Stromal cell of bone marrow (primary cell): ENCODE measurements at regions not wholly inside any gene's neighbourhood (a gene's known extent, or its start where the extent isn't known, plus 50 kb on each side); places are given as distances from the start of the nearest gene placed in this dataset.
"Not testable (repeated sequence)": the region's sequence is repeated elsewhere in the genome, so short reads cannot be mapped to it uniquely, and the experiment has no call there.

Source experiments
- DNase-seq: peaks from one replicate; pipeline ENCODE4 v3.0.0-alpha.2; 2012; ENCODE audit warnings: low read depth

GRCh38 chr17:83203472-83204221, 124.2 kb downstream of the METRNL start:
- DNase-seq: no peak

- no peak for DNase-seq
These were observed 124.9 kb downstream of the METRNL start for GRCh38 chr17:83204230-83204725.

GRCh38 chr17:83204736-83205386, 125.5 kb downstream of the METRNL start:
- DNase-seq: not testable (repeated sequence)

GRCh38 chr17:83205387-83206035, 126.1 kb downstream of the METRNL start:
- not testable (repeated sequence) for DNase-seq

DNA sequence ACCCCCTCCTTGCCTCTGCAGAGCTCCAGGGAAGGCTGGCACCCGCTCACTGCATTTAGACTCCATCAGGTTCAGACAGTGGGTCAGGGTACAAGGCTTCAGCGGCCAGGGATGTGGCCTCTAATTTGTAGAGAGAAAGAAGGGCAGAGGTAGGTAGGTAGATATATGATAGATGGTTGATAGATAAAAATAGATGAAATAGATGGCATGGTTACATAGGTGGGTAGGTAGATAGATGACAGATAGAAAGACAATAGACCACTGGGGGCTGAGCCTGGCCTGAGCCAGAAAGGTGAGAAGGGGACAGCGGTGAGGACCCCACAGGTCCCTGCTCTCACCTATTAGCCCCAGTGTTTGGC, 126.6 kb downstream of the METRNL start:
- not testable (repeated sequence) for DNase-seq

DNA sequence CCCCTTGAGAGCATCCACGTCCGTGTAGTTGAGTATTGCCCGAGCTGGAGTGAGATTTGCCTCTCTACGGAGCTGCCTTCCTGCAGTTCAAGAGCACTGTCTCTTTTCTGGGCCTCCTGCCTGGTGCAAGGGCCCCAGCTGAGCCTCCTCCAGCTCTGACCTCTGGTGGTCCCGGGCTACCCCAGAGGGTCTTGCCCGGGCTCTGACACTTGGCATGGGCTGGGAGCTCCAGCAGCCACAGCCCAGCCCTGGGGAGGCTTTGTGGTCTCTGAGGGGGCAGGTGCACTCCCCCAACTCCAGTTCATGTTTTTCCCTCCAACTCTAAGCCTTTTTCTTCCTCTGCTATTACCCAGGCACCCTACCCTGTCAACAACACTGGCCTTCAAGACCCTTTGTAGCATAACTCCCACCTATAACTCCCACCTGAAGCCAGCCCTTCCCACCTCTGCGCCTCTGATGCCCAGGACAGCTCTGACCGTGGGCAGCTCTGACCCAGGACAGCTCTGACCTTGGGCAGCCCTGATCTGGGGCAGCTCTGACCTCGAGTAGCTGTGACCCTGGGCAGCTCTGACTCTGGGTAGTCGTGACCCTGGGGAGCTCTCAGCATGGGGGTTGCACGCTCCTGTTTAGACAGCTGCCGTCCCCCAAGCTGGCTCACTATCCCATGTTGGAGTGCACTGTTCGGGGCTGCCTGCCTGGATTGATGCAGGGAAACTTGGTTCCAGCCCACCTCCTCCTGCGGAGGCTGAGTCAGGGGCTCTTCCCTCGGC, 127.6 kb downstream of the METRNL start:
- DNase-seq: not testable (repeated sequence)

DNA sequence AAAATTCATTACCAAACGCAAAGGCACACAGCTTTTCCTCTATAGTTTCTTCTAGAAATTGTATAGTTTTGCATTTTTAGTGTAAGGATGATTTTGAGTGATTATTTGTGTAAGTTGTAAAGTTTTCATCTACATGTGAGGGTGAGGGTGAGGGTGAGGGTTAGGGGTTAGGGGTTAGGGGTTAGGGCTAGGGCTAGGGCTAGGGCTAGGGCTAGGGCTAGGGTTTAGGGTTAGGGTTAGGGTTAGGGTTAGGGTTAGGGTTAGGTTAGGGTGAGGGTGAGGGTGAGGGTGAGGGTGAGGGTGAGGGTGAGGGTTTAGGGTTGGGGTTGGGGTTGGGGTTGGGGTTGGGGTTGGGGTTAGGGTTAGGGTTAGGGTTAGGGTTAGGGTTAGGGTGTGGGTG, 167.6 kb downstream of the METRNL start:
- DNase-seq: not testable (repeated sequence)
